Parathyroid adenoma (tissue), 2 donors: ENCODE measurements at regions not wholly inside any gene's neighbourhood (a gene's known extent, or its start where the extent isn't known, plus 50 kb on each side); places are given as distances from the start of the nearest gene placed in this dataset.

Source experiments
- H2AFZ ChIP-seq: fragments of 300-600 bp; sonication (generic); one replicate; pipeline ENCODE4 v1.7.0; 2017; ENCODE audit warnings: antibody characterized with exemption, mild to moderate bottlenecking
- H3K27ac ChIP-seq: fragments of 300-600 bp; sonication (generic); one replicate; pipeline ENCODE4 v1.7.0; 2017
- H3K27me3 ChIP-seq: fragments of 300-600 bp; sonication (generic); one replicate; pipeline ENCODE4 v1.7.0; 2017; ENCODE audit warnings: low read length; ENCODE audit not compliant: control insufficient read depth, insufficient read depth
- H3K36me3 ChIP-seq: fragments of 300-600 bp; sonication (generic); one replicate; pipeline ENCODE4 v1.7.0; 2017; ENCODE audit warnings: low read length; ENCODE audit not compliant: control insufficient read depth, insufficient read depth
- H3K4me1 ChIP-seq: fragments of 300-600 bp; sonication (generic); one replicate; pipeline ENCODE4 v1.7.0; 2017; ENCODE audit warnings: control low read depth
- H3K4me2 ChIP-seq: fragments of 300-600 bp; sonication (generic); one replicate; pipeline ENCODE4 v1.7.0; 2017; ENCODE audit warnings: low read length
- H3K4me3 ChIP-seq: fragments of 300-600 bp; sonication (generic); one replicate; pipeline ENCODE4 v1.7.0; 2017; ENCODE audit warnings: low read depth, low read length
- H3K79me2 ChIP-seq: fragments of 300-600 bp; sonication (generic); one replicate; pipeline ENCODE4 v1.7.0; 2017; ENCODE audit warnings: control low read depth
- H3K9ac ChIP-seq: fragments of 300-600 bp; sonication (generic); one replicate; pipeline ENCODE4 v1.7.0; 2017; ENCODE audit warnings: mild to moderate bottlenecking
- H3K9me3 ChIP-seq: fragments of 300-600 bp; sonication (generic); one replicate; pipeline ENCODE4 v1.7.0; 2017; ENCODE audit warnings: low read length; ENCODE audit not compliant: control insufficient read depth
- TF ChIP-seq, protein P1 (sequence below): fragments of 300-600 bp; sonication (generic); IDR thresholded peaks from one replicate; pipeline ENCODE4 v1.7.0; 2017; ENCODE audit warnings: antibody characterized with exemption, mild to moderate bottlenecking
- donor health status: primary hyperparathyroidism.

DNA sequence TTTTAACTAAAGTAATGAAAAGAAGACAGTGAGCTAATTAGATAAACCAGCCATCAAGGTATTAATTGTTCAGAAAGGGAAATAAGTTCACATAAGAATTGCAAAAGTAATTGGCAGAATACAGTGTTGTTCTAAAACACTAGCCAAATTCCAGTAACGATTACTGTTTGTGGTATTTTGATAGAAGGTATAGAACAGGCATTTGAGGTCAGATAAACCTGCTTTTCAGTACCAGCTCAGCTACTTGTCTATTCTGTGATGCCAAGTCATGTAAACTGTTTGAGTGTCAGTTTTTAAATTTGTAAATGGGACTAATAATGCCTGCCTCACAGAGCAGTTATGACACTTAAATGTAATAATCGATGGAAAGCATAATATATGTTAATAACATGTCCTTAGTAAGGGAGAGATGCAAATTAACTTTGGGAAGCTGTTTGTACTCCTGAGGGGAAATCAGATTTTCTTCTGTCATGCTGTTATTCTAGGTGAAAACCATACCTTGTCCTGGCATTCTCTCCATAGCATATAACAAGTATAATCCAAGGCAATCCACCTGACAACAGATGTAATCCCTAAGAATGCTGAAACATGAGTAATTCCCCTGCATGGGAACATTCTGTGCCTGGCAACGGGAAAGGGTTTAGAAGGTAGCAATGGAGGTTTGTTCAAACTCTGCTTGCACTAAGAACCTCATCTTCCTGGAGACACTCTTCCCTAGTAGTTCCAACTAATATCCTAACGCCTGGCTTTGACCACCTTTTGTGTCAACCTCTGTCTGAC lies 509.5 kb upstream of the PAPPA start:
- TF ChIP-seq, protein P1, sequence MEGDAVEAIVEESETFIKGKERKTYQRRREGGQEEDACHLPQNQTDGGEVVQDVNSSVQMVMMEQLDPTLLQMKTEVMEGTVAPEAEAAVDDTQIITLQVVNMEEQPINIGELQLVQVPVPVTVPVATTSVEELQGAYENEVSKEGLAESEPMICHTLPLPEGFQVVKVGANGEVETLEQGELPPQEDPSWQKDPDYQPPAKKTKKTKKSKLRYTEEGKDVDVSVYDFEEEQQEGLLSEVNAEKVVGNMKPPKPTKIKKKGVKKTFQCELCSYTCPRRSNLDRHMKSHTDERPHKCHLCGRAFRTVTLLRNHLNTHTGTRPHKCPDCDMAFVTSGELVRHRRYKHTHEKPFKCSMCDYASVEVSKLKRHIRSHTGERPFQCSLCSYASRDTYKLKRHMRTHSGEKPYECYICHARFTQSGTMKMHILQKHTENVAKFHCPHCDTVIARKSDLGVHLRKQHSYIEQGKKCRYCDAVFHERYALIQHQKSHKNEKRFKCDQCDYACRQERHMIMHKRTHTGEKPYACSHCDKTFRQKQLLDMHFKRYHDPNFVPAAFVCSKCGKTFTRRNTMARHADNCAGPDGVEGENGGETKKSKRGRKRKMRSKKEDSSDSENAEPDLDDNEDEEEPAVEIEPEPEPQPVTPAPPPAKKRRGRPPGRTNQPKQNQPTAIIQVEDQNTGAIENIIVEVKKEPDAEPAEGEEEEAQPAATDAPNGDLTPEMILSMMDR: no peak
- no peaks in the 10 kb centered on the region for H3K9me3 ChIP-seq
- no peak overlapping the region for H3K27ac ChIP-seq
- no peaks in the 10 kb centered on the region for H3K27me3 ChIP-seq
- H3K79me2 ChIP-seq: no peaks in the 10 kb centered on the region
- no peak overlapping the region for H3K4me2 ChIP-seq
- no peak overlapping the region for H3K4me3 ChIP-seq
- no peaks in the 10 kb centered on the region for H3K4me1 ChIP-seq
- H3K36me3 ChIP-seq: no peaks in the 10 kb centered on the region
- no peak overlapping the region for H3K9ac ChIP-seq
- H2AFZ ChIP-seq: no peak overlapping the region

DNA sequence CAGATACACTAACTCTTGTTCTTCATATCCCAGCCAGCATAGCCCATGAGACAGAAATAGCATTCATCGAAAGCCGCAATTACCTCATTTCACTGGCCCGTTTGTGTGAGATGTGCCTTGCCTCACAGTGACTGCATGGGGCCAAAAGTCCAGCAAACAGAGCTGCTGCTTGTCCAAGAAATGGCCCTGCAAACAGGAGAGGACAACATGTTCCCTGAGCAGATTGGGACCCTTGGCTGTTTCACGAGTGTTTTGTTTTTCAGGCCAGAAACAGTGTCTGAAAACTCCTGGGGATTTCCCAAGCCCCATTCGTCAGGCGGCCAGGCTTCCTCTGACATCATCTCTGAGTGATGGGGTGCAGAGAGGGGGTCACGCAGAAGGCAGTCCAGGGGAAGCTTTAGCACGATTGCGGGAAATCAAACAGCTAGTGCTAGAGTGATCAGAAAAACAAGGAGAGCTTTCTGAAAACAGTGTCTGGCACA lies 503.6 kb upstream of the PAPPA start:
- Histone ChIP-seq H2AFZ (no peak overlapping the region), H3K4me2 (no peak overlapping the region), H3K4me3 (no peak overlapping the region), H3K36me3 (no peaks in the 10 kb centered on the region), H3K79me2 (no peaks in the 10 kb centered on the region), H3K9ac (no peak overlapping the region), H3K4me1 (no peaks in the 10 kb centered on the region), H3K27ac (peak overlapping the region; percentile 36), H3K27me3 (no peaks in the 10 kb centered on the region), H3K9me3 (no peaks in the 10 kb centered on the region)
- TF ChIP-seq, protein P1: no peak

DNA sequence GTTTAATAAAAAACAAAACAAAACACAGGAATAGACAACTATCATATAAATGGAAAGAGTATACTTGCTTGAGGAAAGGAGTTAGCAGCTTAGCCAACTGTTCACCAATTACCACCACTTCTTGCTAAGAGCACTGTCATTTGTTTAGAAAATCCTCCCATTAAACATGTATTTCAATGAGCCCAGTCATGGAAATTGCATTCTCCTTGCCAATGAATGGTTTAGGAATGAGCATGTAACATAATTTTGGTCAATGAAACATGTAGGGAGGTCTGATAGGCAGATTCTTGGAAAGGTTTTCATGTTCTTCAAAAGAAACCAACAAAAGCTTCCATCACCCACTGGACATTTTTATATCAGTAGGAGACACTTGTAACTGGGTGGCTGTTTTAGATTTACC lies 502.8 kb upstream of the PAPPA start:
- Histone ChIP-seq H3K9ac (no peak overlapping the region), H3K27ac (peak overlapping the region; percentile 36), H3K4me2 (no peak overlapping the region)

DNA sequence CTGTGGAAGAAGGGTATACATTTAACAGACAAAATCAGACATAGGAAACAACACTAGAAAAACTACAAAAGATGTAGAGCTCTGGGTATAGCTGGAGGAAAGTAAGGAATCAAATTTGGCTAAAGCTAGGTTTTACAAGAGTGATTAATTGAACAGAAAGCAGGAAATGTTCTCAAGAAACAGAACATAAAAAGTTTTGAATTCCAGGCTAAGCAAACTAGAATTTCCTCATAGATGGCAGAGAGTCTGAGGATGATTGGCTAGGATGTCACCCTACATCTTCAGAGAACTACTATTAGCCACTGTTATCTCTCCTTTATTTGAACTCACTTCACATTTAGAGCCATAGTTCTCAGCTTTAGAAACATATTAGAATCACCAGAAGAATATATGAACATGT lies 502.1 kb upstream of the PAPPA start:
- Histone ChIP-seq H3K27ac (no peak overlapping the region), H3K4me3 (no peak overlapping the region), H3K9ac (no peak overlapping the region), H3K4me1 (no peaks in the 10 kb centered on the region), H3K4me2 (no peak overlapping the region), H3K36me3 (no peaks in the 10 kb centered on the region), H3K9me3 (no peaks in the 10 kb centered on the region), H3K27me3 (no peaks in the 10 kb centered on the region), H2AFZ (no peak overlapping the region), H3K79me2 (no peaks in the 10 kb centered on the region)
- TF ChIP-seq, protein P1: no peak

More for the DNA sequence above, 502.8 kb upstream of the PAPPA start:
- Histone ChIP-seq H3K4me3 (no peak overlapping the region), H3K36me3 (no peaks in the 10 kb centered on the region), H3K4me1 (no peaks in the 10 kb centered on the region), H2AFZ (no peak overlapping the region), H3K79me2 (no peaks in the 10 kb centered on the region), H3K27me3 (no peaks in the 10 kb centered on the region), H3K9me3 (no peaks in the 10 kb centered on the region)
- TF ChIP-seq, protein P1: no peak

DNA sequence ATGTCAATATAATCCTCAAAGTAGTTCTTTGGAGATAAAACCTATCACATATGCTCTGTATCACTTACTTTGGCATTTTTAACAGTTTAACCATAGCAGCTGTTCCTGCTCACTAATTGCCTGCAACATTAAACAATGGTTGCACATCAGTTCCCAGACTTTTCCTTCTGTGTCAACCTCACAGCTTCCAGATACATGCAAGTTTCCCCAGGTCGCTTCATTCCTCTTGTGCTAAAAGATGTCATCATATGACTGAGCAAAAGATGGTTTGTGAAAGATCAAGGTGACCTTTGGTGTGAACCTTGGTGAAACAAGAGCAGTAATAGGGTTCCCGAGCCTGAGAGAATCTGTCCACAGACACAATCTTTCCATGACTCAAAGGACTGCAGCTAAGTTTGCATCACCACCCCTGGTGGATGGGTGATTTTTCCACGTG lies 500.4 kb upstream of the PAPPA start:
- TF ChIP-seq, protein P1: no peak
- Histone ChIP-seq H2AFZ (no peak overlapping the region), H3K27me3 (no peaks in the 10 kb centered on the region), H3K9ac (no peak overlapping the region), H3K4me2 (no peak overlapping the region), H3K27ac (no peak overlapping the region), H3K4me1 (no peaks in the 10 kb centered on the region), H3K36me3 (no peaks in the 10 kb centered on the region), H3K79me2 (no peaks in the 10 kb centered on the region), H3K9me3 (no peaks in the 10 kb centered on the region), H3K4me3 (no peak overlapping the region)
